ENCODE measurements at regions not wholly inside any gene's neighbourhood (a gene's known extent, or its start where the extent isn't known, plus 50 kb on each side); places are given as distances from the start of the nearest gene placed in this dataset.

GRCh38 chr3:7927864-7928263, 573.8 kb upstream of the LMCD1 start:
- no peak for TF ChIP-seq CTCF (conservative IDR thresholded peaks at IDR 0.05; ENCODE audit: low read depth, low read length)
- TF ChIP-seq EZH2 (IDR thresholded peaks at IDR 0.05; ENCODE audit: borderline replicate concordance, low read depth, low read length, poor library complexity, severe bottlenecking) = no peak

Measured in A673 (cell line).